ENCODE measurements at regions not wholly inside any gene's neighbourhood (a gene's known extent, or its start where the extent isn't known, plus 50 kb on each side); places are given as distances from the start of the nearest gene placed in this dataset.

GRCh38 chr6:68391953-68392352 is 243.1 kb upstream of the ADGRB3 start:
- TF ChIP-seq CTCF (IDR thresholded peaks at IDR 0.05): no peak
- H3K36me3 Mint-ChIP-seq: peaks cover 14% of the 10 kb centered on the region
- peaks cover 9 to 15% of the 10 kb centered on the region in 2 donors for H3K9me3 Mint-ChIP-seq
- peaks cover 9% of the 10 kb centered on the region for H3K9me3 ChIP-seq (ENCODE audit: control insufficient read depth, insufficient read depth, low read length)
- H3K27me3 Mint-ChIP-seq (ENCODE audit: low read depth in 2 of 2): no peaks in the 10 kb centered on the region
- ATAC-seq (no peak), DNase-seq (no peak)
- no peak overlapping the region for H3K4me3 ChIP-seq (ENCODE audit: low read length)
- H3K4me1 Mint-ChIP-seq: no peaks in the 10 kb centered on the region
- intact Hi-C loops (cut with micrococcal nuclease): no loop called here
- H3K36me3 ChIP-seq (ENCODE audit: control insufficient read depth, insufficient read depth, low read length): no peaks in the 10 kb centered on the region
- no peaks in the 10 kb centered on the region for H3K4me1 ChIP-seq (ENCODE audit: control insufficient read depth, insufficient read depth, low read length)
- no peak overlapping the region for H3K27ac ChIP-seq (ENCODE audit: low read length)
- no peaks in the 10 kb centered on the region for H3K27me3 ChIP-seq (ENCODE audit: control insufficient read depth, insufficient read depth, low read length)
- no peak overlapping the region for H3K4me3 Mint-ChIP-seq
- H3K27ac Mint-ChIP-seq: no peak overlapping the region

GRCh38 chr6:68372991-68373390 is 262.1 kb upstream of the ADGRB3 start:
- Mint-ChIP-seq H3K27me3 (ENCODE audit: low read depth in 2 of 2) (no peaks in the 10 kb centered on the region), H3K36me3 (peaks cover 6% of the 10 kb centered on the region), H3K27ac (no peak overlapping the region), H3K9me3 (peaks cover 24 to 30% of the 10 kb centered on the region in 2 donors), H3K4me1 (no peaks in the 10 kb centered on the region), H3K4me3 (no peak overlapping the region)
- Histone ChIP-seq H3K27ac (ENCODE audit: low read length) (no peak overlapping the region), H3K4me3 (ENCODE audit: low read length) (no peak overlapping the region), H3K4me1 (ENCODE audit: control insufficient read depth, insufficient read depth, low read length) (no peaks in the 10 kb centered on the region), H3K27me3 (ENCODE audit: control insufficient read depth, insufficient read depth, low read length) (no peaks in the 10 kb centered on the region), H3K9me3 (ENCODE audit: control insufficient read depth, insufficient read depth, low read length) (no peaks in the 10 kb centered on the region), H3K36me3 (ENCODE audit: control insufficient read depth, insufficient read depth, low read length) (no peaks in the 10 kb centered on the region)
- ATAC-seq (no peak), DNase-seq (no peak)
- intact Hi-C loops (cut with micrococcal nuclease): no loop called here
- no peak for TF ChIP-seq CTCF (IDR thresholded peaks at IDR 0.05)
- WGBS (ENCODE audit: insufficient coverage): 83% methylated on average over 4 of the region's 5 CpGs

- Histone ChIP-seq H3K4me1 (ENCODE audit: control insufficient read depth, insufficient read depth, low read length) (no peaks in the 10 kb centered on the region), H3K36me3 (ENCODE audit: control insufficient read depth, insufficient read depth, low read length) (no peaks in the 10 kb centered on the region), H3K27me3 (ENCODE audit: control insufficient read depth, insufficient read depth, low read length) (no peaks in the 10 kb centered on the region), H3K27ac (ENCODE audit: low read length) (no peak overlapping the region), H3K4me3 (ENCODE audit: low read length) (no peak overlapping the region), H3K9me3 (ENCODE audit: control insufficient read depth, insufficient read depth, low read length) (no peaks in the 10 kb centered on the region)
- Mint-ChIP-seq H3K27ac (no peak overlapping the region), H3K9me3 (peaks cover 20 to 31% of the 10 kb centered on the region in 2 donors), H3K36me3 (no peaks in the 10 kb centered on the region), H3K27me3 (ENCODE audit: low read depth in 2 of 2) (no peaks in the 10 kb centered on the region), H3K4me3 (no peak overlapping the region), H3K4me1 (no peaks in the 10 kb centered on the region)
- TF ChIP-seq CTCF (IDR thresholded peaks at IDR 0.05): no peak
- no peak for ATAC-seq
- no CpG with 5 or more reads among the region's 1 CpG for WGBS (ENCODE audit: insufficient coverage)
- intact Hi-C loops (cut with micrococcal nuclease): no loop called here
- no peak for DNase-seq
These were observed 266.2 kb upstream of the ADGRB3 start for GRCh38 chr6:68368845-68369244.

- no peaks in the 10 kb centered on the region for H3K4me1 Mint-ChIP-seq
- intact Hi-C loops (cut with micrococcal nuclease): no loop called here
- H3K36me3 Mint-ChIP-seq: no peaks in the 10 kb centered on the region
- Histone ChIP-seq H3K27me3 (ENCODE audit: control insufficient read depth, insufficient read depth, low read length) (no peaks in the 10 kb centered on the region), H3K4me3 (ENCODE audit: low read length) (no peak overlapping the region), H3K4me1 (ENCODE audit: control insufficient read depth, insufficient read depth, low read length) (no peaks in the 10 kb centered on the region), H3K9me3 (ENCODE audit: control insufficient read depth, insufficient read depth, low read length) (no peaks in the 10 kb centered on the region), H3K27ac (ENCODE audit: low read length) (no peak overlapping the region), H3K36me3 (ENCODE audit: control insufficient read depth, insufficient read depth, low read length) (no peaks in the 10 kb centered on the region)
- no peak overlapping the region for H3K27ac Mint-ChIP-seq
- ATAC-seq: no peak
- no peak overlapping the region for H3K4me3 Mint-ChIP-seq
- no peak for DNase-seq
- no peaks in the 10 kb centered on the region for H3K27me3 Mint-ChIP-seq (ENCODE audit: low read depth in 2 of 2)
- 45% methylated on average over 2 of the region's 2 CpGs for WGBS (ENCODE audit: insufficient coverage)
- no peak for TF ChIP-seq CTCF (IDR thresholded peaks at IDR 0.05)
- H3K9me3 Mint-ChIP-seq: peaks cover 19 to 27% of the 10 kb centered on the region in 2 donors
These were observed 270.7 kb upstream of the ADGRB3 start for GRCh38 chr6:68364271-68364805.
